ENCODE measurements at regions not wholly inside any gene's neighbourhood (a gene's known extent, or its start where the extent isn't known, plus 50 kb on each side); places are given as distances from the start of the nearest gene placed in this dataset.

GRCh38 chr15:97461226-97461625 is 499.3 kb upstream of the ARRDC4 start:
- CTCF ChIA-PET, result interaction anchor here (0.5 to 1.5 kb wide), 3 partner anchors 10 to 881 kb away, joined by 3 to 4 read pairs (median 4); no protein-coding TSS in a partner anchor
- Histone ChIP-seq H3K27ac (ENCODE audit: extremely low read depth, low read depth, low read length) (no peak overlapping the region), H3K4me1 (ENCODE audit: control insufficient read depth, insufficient read depth, low read length) (peaks cover 24% of the 10 kb centered on the region), H3K4me3 (ENCODE audit: low read depth, low read length) (no peak overlapping the region), H3K36me3 (ENCODE audit: control insufficient read depth in 2 of 2, insufficient read depth in 1 of 2, low read length in 2 of 2) (no peaks in the 10 kb centered on the region), H3K9me3 (ENCODE audit: control insufficient read depth, insufficient read depth, low read depth, low read length) (no peaks in the 10 kb centered on the region)
- POLR2A ChIA-PET, result no interaction called here
- TF ChIP-seq ZNF398 (tag by site-specific recombination; IDR thresholded peaks at IDR 0.05) (no peak), ZNF664 (tag by site-specific recombination; IDR thresholded peaks at IDR 0.05) (no peak), KLF7 (tag by site-specific recombination; IDR thresholded peaks at IDR 0.05; ENCODE audit: borderline replicate concordance) (no peak), ZNF544 (tag by site-specific recombination; IDR thresholded peaks at IDR 0.05) (no peak), GLIS1 (tag by site-specific recombination; IDR thresholded peaks at IDR 0.05) (no peak), OVOL3 (tag by site-specific recombination; IDR thresholded peaks at IDR 0.05) (no peak), ZNF18 (tag by site-specific recombination; IDR thresholded peaks at IDR 0.05) (no peak), KLF16 (tag by site-specific recombination; IDR thresholded peaks at IDR 0.05) (no peak), ZNF548 (tag by site-specific recombination; IDR thresholded peaks at IDR 0.05) (no peak), ZBTB1 (tag by site-specific recombination; IDR thresholded peaks at IDR 0.05) (no peak), ZBTB20 (tag by site-specific recombination; IDR thresholded peaks at IDR 0.05) (no peak), ZNF701 (tag by site-specific recombination; IDR thresholded peaks at IDR 0.05) (no peak)

- Histone ChIP-seq H3K27ac (ENCODE audit: extremely low read depth, low read depth, low read length) (no peak overlapping the region), H3K4me1 (ENCODE audit: control insufficient read depth, insufficient read depth, low read length) (peaks cover 24% of the 10 kb centered on the region), H3K4me3 (ENCODE audit: low read depth, low read length) (no peak overlapping the region), H3K36me3 (ENCODE audit: control insufficient read depth in 2 of 2, insufficient read depth in 1 of 2, low read length in 2 of 2) (no peaks in the 10 kb centered on the region), H3K9me3 (ENCODE audit: control insufficient read depth, insufficient read depth, low read depth, low read length) (no peaks in the 10 kb centered on the region)
- CTCF ChIA-PET, result no interaction called here
- POLR2A ChIA-PET, result no interaction called here
- TF ChIP-seq ZSCAN18 (tag by site-specific recombination; IDR thresholded peaks at IDR 0.05), result no peak
- no peak for TF ChIP-seq ELK4 (IDR thresholded peaks at IDR 0.05; ENCODE audit: borderline replicate concordance, low read depth, low read length)
- no peak for TF ChIP-seq IKZF3 (tag by site-specific recombination; IDR thresholded peaks at IDR 0.05)
- TF ChIP-seq ZXDB (tag by site-specific recombination; IDR thresholded peaks at IDR 0.05), result no peak
- TF ChIP-seq KLF10 (tag by site-specific recombination; IDR thresholded peaks at IDR 0.05), result no peak
- TF ChIP-seq MEIS1 (CRISPR knock-in tag; IDR thresholded peaks at IDR 0.05; ENCODE audit: borderline replicate concordance), result no peak
- TF ChIP-seq ZNF302 (tag by site-specific recombination; IDR thresholded peaks at IDR 0.05; ENCODE audit: low read depth), result no peak
- no peak for TF ChIP-seq ZBTB1 (tag by site-specific recombination; IDR thresholded peaks at IDR 0.05)
- no peak for TF ChIP-seq ZSCAN30 (tag by site-specific recombination; IDR thresholded peaks at IDR 0.05)
- TF ChIP-seq ZNF433 (tag by site-specific recombination; IDR thresholded peaks at IDR 0.05; ENCODE audit: low read depth), result no peak
- no peak for TF ChIP-seq ZNF175 (tag by site-specific recombination; IDR thresholded peaks at IDR 0.05)
- TF ChIP-seq ZNF416 (tag by site-specific recombination; IDR thresholded peaks at IDR 0.05), result no peak
Observed at GRCh38 chr15:97463696-97464095, 496.8 kb upstream of the ARRDC4 start.

Data from HEK293 (cell line).